ENCODE measurements at regions not wholly inside any gene's neighbourhood (a gene's known extent, or its start where the extent isn't known, plus 50 kb on each side); places are given as distances from the start of the nearest gene placed in this dataset.
"Not testable (repeated sequence)": the region's sequence is repeated elsewhere in the genome, so short reads cannot be mapped to it uniquely, and the experiment has no call there.

DNA sequence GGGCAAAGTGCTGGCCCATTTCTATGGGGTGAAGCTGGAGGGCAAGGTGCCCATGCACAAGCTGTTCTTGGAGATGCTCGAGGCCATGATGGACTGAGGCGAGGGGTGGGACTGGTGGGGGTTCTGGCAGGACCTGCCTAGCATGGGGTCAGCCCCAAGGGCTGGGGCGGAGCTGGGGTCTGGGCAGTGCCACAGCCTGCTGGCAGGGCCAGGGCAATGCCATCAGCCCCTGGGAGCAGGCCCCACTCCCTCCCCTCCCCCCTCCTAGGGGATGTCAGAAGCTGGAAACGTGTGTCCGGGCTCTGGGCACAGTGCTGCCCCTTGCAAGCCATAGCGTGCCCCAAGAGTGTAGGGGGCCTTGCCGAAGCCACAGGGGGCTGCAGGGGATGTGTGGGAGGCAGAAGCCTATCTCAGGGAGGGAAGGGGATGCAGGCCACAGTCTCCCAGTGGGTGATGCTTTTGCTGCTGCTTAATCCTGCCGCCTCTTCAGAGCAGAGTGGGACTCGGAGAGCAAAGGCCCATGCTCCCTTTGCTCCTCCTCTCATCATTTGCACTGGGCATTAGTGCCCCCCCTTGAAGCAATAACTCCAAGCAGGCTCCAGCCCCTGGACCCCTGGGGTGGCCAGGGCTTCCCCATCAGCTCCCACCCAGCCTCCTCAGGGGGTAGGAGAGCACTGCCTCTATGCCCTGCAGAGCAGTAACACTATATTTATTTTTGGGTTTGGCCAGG, 85.2 kb downstream of the MRPL57 start:
- DNase-seq (ENCODE audit: low read depth in 3 of 3) = not testable (repeated sequence)

DNA sequence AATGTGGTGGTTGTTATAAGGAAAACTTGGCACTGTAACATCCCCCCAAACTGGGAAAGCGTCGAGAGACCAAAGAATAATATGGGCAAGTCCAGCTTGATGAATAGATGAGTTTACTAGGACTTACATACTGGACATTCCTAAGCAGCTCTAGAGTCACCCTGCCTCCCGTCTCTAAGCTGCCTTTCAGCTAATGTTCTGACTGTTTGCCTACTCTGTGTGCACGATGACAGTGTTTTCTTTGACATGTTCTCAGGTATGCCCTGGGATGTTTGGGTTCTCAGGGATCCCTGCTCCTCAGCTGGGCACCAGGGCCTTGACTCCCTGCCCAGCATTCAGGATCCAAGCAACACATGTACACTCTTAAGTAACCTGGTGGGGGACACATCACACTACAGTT, 87.5 kb downstream of the MRPL57 start:
- not testable (repeated sequence) for DNase-seq (ENCODE audit: low read depth in 3 of 3)

DNA sequence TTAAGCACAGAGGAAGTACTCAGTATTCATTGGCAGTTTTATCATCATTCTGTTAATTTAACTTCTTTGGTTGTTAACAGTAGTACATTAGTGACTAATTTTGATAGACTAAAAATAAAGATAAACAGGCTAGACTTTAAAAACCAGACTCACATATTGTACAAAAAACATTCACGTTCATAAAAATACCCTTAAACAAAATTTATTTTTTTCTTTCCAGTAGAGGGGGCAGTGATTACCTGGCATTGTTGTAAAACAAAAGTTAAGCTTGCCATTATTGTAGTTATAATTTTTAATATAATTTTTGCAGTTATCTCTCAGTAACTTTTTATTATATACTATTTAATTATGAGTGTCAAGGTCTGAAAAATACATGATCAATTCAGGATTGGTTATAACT, 92.0 kb downstream of the MRPL57 start:
- DNase-seq (ENCODE audit: low read depth in 3 of 3) = not testable (repeated sequence)

DNA sequence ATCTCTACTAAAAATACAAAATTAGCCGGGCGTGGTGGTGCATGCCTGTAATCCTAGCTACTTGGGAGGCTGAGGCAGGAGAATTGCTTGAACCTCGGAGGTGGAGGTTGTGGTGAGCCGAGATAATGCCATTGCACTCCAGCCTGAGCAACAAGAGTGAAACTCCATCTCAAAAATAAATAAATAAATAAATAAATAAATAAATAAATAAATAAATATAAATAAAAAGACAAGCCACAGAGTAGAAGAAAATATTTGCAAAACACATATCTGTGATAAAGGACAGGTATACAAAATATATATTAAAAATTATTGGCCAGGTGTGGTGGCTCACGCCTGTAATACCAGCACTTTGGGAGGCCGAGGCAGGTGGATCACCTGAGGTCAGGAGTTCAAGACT, 96.0 kb downstream of the MRPL57 start:
- not testable (repeated sequence) for DNase-seq (ENCODE audit: low read depth in 3 of 3)

DNA sequence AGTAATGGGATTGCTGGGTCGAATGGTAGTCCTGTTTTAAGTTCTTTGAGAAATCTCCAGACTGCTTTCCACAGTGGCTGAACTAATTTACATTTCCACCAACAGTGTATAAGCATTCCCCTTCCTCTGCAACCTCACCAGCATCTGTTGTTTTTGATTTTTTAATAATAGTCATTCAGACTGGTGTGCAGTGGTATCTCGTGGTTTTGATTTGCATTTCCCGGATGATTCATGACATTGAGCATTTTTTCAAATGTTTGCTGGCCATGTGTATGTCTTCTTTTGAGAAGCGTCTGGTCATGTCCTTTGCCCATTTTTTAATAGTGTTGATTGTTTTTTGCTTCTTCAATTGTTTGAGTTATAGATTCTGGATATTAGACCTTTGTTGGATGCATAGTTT, 98.0 kb downstream of the MRPL57 start:
- DNase-seq (ENCODE audit: low read depth in 3 of 3) = not testable (repeated sequence)

DNA sequence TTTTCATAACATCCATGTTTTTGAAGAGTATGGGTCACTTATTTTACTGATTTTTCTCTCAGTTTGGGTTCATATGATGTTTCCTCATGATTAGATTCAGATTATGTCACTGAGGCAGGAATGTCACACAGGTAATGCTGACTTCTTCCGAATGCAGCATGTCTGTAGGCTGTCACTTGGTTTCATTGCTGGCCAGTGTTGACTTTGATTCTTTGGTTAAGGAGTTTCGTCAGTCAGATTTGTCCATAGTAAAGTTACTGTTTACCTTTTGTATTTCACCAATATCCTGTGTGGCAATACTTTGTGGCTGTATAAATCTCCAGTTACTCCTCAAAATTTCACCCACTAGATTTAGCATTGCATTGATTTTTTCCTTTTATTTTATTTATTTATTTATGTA, 105.6 kb downstream of the MRPL57 start:
- no peak for DNase-seq (ENCODE audit: low read depth in 3 of 3)

DNA sequence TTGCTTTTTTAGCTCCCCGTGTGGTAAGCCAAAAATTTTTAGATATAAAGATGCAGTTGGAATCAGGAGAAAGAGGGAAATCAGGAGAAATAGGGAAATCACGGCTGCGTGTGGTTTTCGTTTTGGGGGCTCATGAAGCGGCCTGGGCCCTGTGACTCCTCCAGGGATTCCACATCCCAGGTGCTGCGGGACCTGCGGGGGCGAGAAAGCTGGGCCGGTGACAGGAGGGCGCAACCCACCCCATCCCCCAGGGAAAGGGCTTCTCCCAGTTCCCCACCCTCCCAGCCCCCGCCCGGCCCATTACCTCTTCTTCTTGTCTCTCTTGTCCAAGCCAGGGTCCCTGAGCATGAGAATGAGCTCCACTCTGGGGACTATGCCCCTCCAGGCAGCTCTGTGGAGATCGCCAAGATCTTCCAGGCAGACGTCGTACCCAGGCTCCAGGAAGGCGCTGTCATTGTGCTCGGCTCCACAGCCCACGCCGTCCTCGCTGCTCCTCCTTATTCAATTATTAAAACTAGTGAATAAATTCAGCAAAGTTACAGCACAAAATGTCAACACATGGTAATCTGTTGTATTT, 111.0 kb downstream of the MRPL57 start:
- DNase-seq (ENCODE audit: low read depth in 3 of 3) = no peak

DNA sequence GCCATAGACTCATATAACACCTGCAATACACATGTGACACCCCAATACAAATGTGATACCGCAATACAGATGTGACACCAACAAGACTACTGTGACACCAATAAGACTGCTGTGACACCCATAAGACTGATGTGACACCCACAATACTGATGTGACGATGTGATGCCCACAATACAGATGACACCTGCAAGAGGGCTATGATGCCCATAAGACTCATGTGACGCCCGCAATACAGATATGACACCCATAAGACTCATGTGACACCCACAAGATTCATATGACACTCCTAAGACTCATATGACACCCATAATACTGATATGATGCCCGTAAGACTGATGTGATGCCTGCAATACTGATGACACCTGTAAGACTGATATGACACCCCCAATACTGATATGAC, 113.0 kb downstream of the MRPL57 start:
- DNase-seq (ENCODE audit: low read depth in 3 of 3) = no peak

DNA sequence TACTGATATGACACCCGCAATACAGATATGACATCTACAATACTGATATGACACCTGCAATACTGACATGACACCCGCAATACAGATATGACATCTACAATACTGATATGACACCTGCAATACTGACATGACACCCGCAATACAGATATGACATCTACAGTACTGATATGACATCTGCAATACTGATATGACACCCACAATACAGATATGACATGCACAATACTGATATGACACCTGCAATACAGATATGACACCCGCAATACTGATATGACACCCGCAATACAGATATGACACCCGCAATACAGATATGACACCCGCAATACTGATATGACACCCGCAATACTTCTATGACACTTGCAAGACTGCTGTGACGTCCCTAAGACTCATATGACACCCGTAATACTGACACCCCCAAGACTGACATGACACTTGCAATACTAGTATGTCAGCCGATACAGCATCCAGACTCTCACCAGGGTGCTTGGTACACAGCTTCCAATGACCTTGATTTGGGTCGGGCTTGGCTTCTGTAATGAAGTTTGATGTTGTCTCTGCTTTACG, 114.1 kb downstream of the MRPL57 start:
- not testable (repeated sequence) for DNase-seq (ENCODE audit: low read depth in 3 of 3)

DNA sequence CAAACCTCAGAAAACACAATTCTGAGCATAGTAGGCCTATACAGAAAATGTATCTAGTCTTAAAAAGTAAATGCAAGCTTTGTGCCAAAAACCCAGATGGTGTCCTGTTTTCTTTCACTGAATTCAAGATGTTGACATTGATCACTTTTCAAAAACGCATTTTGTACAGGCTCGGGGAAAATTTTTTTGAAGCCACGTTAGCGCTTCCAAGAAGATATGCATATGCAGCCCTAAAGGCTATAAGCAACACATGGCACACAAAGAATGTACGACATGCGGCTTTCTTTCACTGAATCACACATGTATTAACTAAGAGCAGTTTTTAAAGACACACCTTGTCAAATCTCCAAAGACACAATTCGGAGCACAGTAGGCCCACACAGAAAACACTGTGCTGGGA, 115.4 kb downstream of the MRPL57 start:
- DNase-seq (ENCODE audit: low read depth in 3 of 3) = no peak

DNA sequence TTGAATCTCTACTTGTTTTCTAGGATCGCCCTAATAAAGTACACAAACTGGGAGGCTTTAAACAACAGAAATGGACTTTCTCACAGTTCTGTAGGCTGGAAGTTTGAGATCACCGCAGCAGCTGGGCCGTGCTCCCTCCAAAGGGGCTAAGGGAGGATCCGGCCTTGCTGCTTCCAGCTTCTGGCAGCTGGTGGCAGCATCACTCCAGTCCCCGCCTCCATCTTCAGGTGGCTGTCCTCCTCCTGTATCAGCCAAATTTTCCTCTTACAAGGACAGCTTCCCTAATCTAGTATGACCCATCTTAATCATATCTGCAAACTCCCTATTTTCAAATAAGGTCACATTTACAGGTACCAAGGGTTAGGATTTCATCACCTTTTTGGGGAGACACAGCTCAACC, 120.5 kb downstream of the MRPL57 start:
- peak in 2 of 3 experiments; percentile 5 to 10 for DNase-seq (ENCODE audit: low read depth in 3 of 3)

DNA sequence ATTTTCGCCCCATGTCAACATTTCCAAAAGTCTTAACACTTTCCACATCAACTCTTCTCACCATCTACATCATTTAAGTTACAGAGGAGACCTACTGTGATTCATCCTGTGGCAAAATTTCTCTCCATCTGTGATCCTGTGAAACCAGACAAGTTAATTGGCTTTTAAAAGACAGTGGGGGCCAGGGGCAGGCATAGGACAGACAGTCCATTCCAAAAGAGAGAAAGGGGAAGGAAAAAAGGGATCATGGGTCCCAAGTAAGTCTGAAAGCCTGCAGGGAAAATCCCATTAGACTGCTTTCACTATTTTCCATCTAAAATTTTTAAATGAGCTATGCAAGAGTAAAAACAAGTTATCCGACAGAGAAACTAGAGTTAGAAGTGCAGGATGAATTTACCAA, 121.0 kb downstream of the MRPL57 start:
- DNase-seq (ENCODE audit: low read depth in 3 of 3) = no peak

DNA sequence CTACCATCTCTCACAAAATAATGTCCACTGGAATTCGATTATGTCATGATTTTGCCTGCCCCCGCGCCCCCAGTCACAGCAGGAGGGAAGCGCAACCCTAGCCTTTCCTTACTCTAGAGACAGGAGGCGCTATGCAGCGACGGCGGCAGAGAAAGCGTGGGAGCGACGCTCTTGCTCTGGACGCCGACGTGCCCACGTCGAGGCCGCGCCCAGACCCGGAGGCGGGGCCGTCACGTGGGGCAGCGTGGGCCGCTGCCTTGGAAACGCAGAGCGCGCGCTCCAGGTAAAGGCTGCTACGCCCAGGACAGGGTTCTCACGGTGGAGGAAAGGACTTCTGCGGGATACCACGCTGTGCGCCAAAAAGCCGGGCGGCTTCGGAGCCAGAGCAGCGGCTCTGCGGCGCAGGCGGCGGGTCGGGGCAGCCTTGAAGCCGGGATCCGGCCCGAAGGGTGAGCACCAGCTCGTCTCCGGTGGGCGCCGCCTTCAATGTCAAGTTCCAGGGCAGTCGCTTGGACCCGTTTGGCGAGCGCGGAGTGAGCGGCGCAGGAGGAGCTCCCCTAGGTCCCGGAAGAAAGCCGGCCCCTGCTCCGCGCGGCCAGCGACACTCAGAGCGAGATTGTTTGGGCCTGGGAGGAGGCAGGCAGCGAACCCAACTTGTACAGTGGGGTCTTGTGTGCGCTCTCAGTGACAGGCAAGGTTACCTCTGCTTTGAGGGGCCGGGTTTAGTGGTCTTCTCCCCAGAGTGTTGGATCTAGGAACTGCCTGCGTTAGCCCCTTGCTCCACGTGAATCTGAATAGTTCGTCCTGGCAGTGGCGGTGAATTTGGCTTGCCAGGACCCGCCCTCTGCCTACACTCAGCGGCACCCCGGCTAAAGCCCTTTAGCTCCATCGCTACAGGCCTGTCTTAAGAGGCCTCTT, 121.7 kb downstream of the MRPL57 start:
- peak; percentile 71 to 79 (median 72) for DNase-seq (ENCODE audit: low read depth in 3 of 3)

DNA sequence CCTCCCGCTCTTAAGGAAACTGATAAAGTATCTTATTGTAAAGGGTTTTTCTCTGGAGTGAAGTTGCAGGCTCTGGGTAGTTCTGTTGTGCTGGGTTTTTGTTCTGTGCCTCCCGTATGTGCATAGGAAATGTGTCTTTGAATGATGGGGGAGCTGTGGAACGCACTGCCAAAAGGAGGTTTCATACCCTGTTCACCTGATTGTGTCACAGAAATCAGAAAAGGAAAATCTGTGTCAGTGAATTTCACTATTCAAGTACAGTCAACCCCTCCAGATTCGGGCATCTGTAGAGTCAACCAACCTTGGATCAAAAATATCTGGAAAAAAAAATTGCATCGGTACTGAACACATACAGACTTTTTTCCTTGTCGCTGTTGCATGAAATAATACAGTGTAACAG, 127.8 kb downstream of the MRPL57 start:
- DNase-seq (ENCODE audit: low read depth in 3 of 3) = no peak

DNA sequence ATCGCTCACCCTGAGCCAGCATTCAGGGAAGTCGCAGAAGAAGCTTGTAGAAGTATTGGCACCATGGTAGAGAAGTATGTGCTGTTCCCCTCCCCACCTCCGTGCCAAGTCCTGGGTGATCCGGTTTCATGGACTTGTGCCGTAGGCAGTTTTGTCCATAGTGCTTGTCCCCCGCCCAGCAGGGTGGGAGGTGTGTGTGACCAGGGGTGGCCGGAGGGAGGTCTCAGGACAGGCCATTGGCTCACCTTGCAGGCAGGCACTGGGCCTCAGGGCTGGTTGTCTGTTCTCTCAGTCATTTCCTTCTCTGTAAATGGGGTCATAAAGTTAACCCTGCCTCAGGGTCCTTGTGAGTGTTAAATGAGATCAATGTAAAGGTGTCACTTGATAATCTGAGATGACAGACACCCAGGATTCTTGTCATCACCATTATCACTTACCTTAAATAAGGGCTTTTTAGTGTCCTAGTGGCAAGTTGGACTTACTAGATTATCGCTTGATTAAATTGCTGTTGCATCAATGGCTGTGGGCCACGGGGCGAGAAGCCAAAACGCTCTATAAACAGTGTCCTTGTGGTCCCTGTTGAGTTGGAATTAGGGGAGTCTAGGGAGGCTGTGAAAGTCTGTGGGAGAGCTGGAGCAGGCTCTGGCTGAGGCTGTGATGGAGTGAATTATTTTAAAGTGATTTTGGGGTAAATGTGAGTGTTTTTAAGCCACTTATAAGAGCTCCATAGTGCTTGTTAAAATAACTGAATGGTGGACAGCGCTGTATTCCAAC, 130.0 kb downstream of the MRPL57 start:
- not testable (repeated sequence) for DNase-seq (ENCODE audit: low read depth in 3 of 3)

DNA sequence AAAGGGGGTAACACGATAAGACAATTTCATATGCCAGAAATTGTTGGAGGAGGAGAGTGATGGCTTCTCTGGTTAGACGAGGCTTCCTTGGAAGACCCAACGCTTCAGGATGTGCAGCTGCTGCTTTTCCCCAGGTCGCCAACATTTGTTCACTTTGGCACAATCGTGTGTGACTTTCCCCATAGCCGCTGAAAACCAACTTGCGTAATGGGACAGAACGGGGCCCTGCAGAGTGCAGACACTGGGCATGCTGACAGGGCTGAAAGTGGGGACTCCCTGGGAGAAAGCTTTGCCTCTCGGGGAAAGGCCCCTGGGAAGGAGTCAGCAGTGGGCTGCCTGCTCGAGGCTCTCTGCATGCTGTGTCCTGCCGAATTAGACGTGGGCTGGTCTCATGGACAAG, 130.7 kb downstream of the MRPL57 start:
- DNase-seq (ENCODE audit: low read depth in 3 of 3) = not testable (repeated sequence)

DNA sequence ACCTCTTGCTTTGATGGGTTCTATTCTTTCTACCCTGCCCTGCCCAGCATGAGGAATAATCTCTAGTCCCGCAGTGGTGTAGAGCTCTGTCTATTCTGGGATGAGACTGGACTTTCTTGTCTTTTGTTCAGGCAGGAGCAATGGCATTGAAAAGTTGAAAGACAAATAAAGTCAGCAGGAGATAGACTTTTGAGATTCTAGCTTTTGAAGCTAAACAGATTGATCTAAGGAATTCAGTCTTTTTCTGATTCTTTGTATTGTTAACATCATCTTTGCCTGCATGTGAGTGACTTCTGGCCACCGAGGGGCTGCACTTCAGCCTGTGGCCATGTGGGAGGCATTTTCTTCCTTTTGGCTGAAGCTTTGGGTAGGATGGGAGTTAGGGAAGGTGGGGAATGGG, 132.4 kb downstream of the MRPL57 start:
- no peak for DNase-seq (ENCODE audit: low read depth in 3 of 3)

DNA sequence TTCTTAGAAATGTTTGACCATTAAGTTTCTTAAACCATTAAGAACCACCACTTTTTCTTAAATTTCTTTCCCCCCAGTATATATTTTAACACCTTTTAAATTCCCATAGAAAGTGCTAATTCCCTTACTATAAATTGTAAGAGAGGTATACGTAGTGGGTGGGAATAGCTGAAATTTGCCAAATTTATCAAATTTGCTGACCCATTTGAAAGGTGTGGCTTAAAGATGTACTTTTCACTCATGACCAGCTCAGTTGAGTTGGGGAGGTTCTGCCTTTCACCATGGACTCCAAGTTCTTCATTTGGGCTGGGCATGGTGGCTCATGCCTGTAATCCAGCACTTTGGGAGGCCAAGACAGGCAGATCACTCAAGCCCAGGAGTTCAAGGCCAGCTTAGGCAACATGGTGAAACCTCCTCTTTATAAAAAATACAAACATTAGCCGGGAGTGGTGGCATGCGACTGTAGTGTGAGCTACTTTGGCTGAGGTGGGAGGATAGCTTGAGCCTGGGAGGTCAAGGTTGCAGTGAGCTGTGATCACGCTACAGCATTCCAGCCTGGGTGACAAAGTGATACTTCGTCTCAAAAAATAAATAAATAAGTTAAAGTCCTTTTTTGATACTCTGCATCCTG, 133.2 kb downstream of the MRPL57 start:
- no peak for DNase-seq (ENCODE audit: low read depth in 3 of 3)

DNA sequence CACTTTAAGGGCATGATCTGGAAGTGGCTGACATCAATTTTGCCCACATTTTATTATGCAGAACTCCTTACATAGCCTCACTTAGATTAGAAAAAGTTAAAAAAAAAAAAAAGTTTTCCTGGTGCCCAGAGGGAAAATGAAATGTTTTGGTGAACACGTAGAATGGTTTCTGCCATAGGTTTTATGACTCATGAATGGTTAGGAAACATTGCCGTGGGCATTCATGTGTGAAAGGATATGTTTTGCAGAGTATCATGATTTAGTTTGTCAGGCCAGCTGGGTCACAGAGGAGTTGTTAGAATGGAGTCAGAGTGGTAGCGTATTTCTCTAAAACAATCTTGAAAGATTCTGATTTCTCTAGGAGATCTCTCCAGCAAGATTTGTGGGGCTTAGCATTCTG, 133.8 kb downstream of the MRPL57 start:
- DNase-seq (ENCODE audit: low read depth in 3 of 3) = no peak

DNA sequence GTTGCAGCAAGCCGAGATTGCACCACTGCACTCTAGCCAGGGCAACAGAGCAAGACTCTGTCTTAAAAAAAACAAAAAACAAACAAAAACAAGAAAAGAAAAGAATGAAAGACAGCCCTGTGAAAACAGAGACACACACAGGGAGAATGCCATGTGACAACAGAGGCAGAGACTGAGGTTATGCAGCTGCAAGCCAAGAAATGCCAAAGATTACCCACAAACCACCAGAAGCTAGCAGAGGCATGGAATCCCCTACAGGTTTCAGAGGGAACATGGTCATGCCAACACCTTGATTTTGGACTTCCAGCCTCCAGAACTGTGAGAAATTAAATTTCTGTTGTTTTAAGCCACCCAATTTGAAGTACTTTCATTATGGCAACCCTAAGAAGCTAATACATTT, 138.5 kb downstream of the MRPL57 start:
- not testable (repeated sequence) for DNase-seq (ENCODE audit: low read depth in 3 of 3)

DNA sequence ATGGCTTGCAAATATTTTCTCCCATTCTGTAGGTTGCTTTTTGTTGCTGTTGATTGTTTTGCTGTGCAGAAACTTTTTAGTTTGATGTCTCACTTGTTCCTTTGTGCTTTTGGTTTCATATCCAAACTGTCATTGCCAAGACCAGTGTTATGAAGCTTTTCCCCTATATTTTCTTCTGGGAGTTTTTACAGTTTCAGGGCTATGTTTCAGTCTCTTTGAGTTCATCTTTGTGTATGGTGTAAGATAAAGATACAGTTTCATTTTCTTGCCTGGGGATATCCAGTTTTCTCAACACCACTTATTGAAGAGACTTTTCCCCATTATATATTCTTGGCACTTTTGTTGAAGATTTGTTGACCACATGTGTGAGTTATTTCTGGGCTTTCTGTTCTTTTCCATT, 139.9 kb downstream of the MRPL57 start:
- no peak for DNase-seq (ENCODE audit: low read depth in 3 of 3)

Data from stimulated activated CD4-positive, alpha-beta T cell treated with anti-CD3 and anti-CD28 coated beads, TNF-alpha, amount 100 ng/mL, for 4 hours (primary cell).